GM21423 (cell line): ENCODE measurements at regions not wholly inside any gene's neighbourhood (a gene's known extent, or its start where the extent isn't known, plus 50 kb on each side); places are given as distances from the start of the nearest gene placed in this dataset.
"Not testable (repeated sequence)": the region's sequence is repeated elsewhere in the genome, so short reads cannot be mapped to it uniquely, and the experiment has no call there.

ENCODE experiments used
- ATAC-seq: cut with Tn5 transposase; IDR thresholded peaks from one replicate; pipeline ENCODE4 v1.9.1; 2021; ENCODE audit warnings: mild to moderate bottlenecking, moderate library complexity; ENCODE audit not compliant: unreplicated experiment

DNA sequence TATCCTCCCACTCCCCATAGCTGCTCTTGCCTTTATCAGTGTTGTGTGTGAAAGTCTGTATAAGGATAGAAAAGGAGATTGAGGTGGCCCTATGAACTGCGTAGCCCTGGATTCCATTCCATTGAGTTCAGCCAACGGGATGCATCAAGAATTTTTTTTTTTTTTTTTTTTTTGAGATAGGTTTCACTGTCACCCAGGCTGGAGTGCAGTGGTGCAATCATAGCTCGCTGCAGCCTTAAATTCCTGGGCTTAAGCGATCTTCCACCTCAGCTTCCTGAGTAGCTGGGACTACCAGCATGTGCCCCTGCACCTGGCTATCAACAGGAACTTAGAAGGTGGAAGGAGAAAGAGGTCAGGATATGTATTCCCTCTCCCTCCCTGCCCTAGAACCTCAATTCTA is 187.2 kb upstream of the SPRY1 start:
- ATAC-seq, result no peak

GRCh38 chr4:123215536-123215935 is 181.1 kb upstream of the SPRY1 start:
- ATAC-seq, result no peak

GRCh38 chr4:123216543-123216942 is 180.1 kb upstream of the SPRY1 start:
- ATAC-seq, result no peak

- no peak for ATAC-seq
These were observed 179.6 kb upstream of the SPRY1 start for GRCh38 chr4:123216946-123217345.

GRCh38 chr4:123217664-123218063 is 178.9 kb upstream of the SPRY1 start:
- ATAC-seq, result no peak

- no peak for ATAC-seq
These were observed 177.6 kb upstream of the SPRY1 start for GRCh38 chr4:123218981-123219380.

- no peak for ATAC-seq
These were observed 167.3 kb upstream of the SPRY1 start for GRCh38 chr4:123229286-123229685.

DNA sequence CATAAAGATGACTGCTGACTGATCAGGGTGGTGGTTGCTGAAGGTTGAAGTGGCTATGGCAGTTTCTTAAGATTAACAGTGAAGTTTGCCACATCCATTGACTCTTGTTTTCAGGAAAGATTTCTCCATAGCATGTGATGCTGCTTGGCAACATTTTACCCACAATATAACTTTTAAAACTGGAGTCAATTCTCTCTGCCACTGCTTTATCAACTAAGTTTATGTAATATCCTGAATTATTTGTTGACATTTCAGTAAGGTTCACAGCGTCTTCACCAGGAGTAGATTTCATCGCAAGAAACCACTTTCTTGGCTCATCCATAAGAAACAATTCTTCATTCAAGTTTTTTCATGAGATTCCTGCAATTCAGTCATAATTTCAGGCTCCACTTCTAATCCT is 166.5 kb upstream of the SPRY1 start:
- ATAC-seq, result no peak

DNA sequence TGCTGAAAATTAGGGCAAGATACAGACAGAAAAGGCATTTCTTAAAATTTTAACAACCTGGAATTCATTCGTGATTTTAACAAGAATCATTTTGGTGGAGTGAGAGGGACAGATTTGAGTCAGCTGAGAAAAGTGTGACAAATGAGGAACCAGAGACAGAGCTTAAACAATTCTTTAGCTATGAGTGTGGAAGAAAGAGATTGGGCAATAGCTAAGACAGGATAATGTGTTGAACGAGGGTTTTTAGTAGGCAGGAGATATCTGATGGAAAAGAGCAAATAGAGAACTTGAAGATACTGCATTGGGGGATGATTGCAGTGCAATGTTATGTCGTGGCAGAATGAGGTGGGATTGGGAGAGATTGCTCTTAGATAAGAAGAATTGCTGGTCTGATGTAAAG is 164.2 kb upstream of the SPRY1 start:
- ATAC-seq, result no peak

- no peak for ATAC-seq
These were observed 163.3 kb upstream of the SPRY1 start for GRCh38 chr4:123233136-123233768.

DNA sequence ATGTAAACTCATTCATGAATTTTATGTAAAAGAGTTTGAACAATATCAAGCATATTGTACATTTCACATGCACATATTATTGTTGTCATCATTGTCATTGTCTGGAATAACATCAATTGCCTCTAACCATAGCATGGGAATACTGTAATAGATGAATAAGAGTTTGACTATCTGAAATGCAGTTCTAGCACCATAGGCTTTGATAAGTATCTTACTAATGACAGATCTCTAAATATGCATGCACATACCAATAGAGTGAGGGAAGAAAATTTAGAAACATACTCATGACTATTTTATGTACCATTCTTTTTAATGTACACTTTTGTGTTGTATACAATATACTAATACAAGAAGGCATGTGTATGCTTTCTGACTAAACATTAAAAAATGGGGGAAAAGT is 161.6 kb upstream of the SPRY1 start:
- no peak for ATAC-seq

- no peak for ATAC-seq
These were observed 161.2 kb upstream of the SPRY1 start for GRCh38 chr4:123235431-123235830.

DNA sequence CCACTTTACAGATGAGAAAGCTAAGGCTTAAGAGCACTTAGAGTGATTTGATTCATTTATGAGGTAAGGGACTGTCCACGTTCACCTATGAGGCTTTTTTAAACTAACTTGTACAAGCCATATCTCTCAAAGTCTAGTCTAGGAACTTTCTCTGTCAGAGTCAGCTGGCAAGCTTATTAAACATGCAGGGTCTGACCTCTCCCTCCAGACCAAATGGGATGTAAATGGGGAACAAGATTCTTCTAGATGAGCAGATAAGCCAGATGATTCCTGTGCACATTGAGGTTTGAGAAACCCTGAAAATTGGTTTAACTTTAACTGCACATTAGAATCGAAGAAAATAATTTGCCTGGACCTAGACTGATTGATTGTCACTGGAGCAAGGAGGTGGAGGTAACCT is 160.0 kb upstream of the SPRY1 start:
- no peak for ATAC-seq

DNA sequence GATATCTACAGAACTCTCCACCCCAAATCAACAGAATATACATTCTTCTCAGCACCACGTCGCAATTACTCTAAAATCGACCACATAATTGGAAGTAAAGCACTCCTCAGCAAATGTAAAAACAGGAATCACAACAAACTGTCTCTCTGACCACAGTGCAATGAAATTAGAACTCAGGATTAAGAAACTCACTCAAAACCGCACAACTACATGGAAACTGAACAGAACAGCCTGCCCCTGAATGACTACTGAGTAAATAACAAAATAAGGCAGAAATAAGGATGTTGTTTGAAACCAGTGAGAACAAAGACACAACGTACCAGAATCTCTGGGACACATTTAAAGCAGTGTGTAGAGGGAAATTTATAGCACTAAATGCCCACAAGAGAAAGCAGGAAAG is 156.3 kb upstream of the SPRY1 start:
- ATAC-seq, result not testable (repeated sequence)

GRCh38 chr4:123243220-123243619 is 153.4 kb upstream of the SPRY1 start:
- not testable (repeated sequence) for ATAC-seq

GRCh38 chr4:123244137-123244536 is 152.5 kb upstream of the SPRY1 start:
- ATAC-seq, result peak; percentile 85

GRCh38 chr4:123246085-123246484 is 150.5 kb upstream of the SPRY1 start:
- ATAC-seq, result no peak

DNA sequence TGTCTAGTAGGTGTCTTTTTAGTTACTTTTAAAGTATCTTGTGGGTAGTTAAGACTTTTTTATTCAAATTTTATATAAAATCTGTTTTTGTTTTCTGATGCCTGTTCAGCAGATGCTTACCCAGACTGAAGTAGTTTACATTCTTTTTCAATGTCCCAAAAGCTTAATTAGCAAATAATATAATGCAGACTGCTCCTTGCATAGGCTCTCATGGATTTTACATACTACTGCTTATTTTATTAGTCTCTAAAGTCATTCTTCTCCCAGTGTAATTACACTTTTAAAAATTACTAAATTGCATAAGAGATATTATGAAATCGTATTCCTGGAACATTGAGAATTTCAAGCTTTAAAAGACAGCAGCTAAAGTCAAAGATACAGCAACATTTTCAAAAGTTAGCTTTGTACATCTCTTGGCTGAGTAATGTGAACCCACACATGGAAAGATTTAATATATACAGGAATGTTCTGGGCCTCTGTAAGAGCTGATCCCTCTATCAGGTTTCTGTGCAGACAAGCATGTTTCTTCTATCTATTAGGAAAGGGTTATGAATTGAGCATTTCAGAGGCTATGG is 148.4 kb upstream of the SPRY1 start:
- no peak for ATAC-seq

- ATAC-seq, result no peak
These were observed 146.8 kb upstream of the SPRY1 start for GRCh38 chr4:123249821-123250220.

DNA sequence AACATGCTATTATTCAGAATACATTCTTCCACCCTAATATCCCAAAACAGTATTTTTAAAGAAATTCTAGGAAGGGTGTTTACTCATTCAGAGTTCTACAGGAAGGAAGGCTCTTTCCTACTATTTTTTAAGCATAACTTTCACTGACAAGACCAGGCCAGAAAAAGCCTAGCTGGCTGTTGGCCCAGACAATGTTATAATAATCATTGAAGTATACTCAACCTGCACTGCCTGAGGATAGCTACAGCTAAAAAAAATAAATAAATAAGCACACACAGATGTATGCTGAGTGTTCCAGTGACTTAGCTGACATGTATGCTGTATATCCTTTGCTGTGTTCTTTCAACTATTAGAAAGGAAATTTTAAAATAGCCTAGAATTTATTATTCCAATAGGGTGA is 145.8 kb upstream of the SPRY1 start:
- no peak for ATAC-seq

DNA sequence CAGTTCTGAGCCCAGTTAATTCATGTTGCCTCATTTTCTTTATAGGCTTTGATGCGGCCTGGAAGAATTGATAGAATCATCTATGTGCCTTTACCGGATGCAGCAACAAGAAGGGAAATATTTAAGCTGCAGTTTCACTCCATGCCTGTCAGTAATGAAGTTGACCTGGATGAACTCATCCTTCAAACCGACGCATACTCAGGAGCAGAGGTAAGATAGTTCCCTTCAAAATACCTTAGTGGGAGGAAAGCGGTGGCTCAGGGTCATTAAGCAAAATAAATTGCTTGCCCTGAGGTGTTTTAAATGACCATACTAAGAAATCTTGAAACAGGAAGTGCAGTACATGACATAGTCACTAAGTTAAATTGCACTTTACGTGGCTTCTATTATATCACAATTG is 140.6 kb upstream of the SPRY1 start:
- ATAC-seq, result no peak

DNA sequence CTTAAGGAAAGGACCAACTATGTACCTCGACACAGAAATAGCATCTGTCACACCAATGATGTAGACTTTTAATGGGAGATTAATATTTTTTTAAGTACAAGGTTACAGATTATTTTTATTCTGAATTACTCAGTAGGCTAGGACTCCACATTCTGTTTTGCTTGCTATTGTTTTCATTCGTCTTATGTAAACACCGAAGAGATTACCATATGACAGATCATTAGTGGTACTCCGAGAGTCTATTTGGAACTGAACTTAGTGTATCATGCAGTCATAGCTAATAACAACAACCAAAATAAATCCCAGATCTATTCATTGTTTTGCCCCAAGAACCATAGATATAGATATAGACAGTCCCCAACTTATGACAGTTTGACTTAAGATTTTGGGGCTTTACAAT is 139.7 kb upstream of the SPRY1 start:
- ATAC-seq, result no peak

- no peak for ATAC-seq
These were observed 139.0 kb upstream of the SPRY1 start for GRCh38 chr4:123257591-123257990.
